HG02885 (cell line): ENCODE measurements at regions not wholly inside any gene's neighbourhood (a gene's known extent, or its start where the extent isn't known, plus 50 kb on each side); places are given as distances from the start of the nearest gene placed in this dataset.

Experiments
- ATAC-seq: cut with Tn5 transposase; IDR thresholded peaks from one replicate; pipeline ENCODE4 v1.9.1; 2021; ENCODE audit warnings: mild to moderate bottlenecking; ENCODE audit not compliant: unreplicated experiment, poor library complexity

- no peak for ATAC-seq
Observed at GRCh38 chr1:55716610-55717009, 501.4 kb upstream of the USP24 start.

GRCh38 chr1:55716151-55716550 lies 501.0 kb upstream of the USP24 start:
- no peak for ATAC-seq

- no peak for ATAC-seq
Observed at GRCh38 chr1:55714230-55714629, 499.1 kb upstream of the USP24 start.

DNA sequence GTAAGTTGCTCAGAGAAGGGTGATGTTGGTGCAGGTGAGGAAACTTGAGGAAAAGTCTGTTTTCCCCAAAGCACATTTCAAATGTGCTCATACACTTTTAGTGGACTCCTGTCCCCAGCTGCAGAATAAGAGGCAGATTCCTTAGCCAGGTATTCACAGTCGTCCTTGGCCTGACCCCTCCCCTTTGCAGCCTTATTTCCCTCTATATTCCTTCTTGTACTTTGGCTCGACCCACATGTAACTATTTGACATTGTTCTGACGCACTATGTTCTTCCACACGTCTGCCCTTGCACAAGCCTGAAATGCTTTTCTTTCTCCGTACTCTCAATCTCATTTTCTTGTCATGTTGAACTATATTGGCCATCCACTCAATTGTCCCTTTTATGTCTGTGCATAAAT lies 498.4 kb upstream of the USP24 start:
- no peak for ATAC-seq

- no peak for ATAC-seq
Observed at GRCh38 chr1:55712148-55712547, 497.0 kb upstream of the USP24 start.

DNA sequence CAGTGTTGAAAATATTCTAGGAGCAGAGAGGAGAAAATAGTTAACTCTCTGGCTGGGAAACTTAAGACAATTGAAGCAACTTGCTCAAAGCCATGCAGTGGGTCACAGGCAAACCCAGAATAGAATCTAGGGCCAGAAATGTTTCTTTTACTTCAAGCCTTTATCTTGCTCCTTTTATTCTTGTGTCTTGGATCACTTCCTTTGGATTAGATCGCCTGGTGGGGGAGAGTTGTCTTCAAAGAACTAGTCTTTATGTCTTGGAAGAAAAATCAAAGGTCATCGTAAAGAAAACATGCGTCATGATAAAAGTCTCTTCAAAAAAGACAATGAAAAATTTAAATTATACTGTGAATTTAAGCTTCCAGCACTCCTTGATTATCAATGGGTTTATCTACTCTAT lies 493.6 kb upstream of the USP24 start:
- no peak for ATAC-seq

- ATAC-seq, result no peak
Observed at GRCh38 chr1:55707846-55708245, 492.7 kb upstream of the USP24 start.

DNA sequence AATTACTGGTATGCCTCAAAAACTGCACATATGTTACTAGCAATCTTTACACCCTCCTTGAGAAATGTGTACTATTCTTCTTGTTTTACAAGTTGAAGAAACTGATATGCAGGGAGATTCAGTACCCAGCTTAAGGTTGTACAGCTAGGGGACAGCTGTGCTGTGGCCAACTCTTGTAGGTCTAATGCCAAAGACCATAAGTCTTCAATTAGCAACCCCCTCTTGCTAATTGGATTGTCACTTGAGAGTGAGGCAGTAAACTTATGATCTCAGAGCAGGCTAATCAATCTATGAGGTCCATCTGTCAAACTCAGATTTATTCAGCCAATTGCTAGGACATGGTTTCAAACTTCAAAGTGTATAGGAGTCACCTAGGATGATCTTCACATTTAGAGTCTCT lies 492.0 kb upstream of the USP24 start:
- no peak for ATAC-seq

- no peak for ATAC-seq
Observed at GRCh38 chr1:55706397-55706796, 491.2 kb upstream of the USP24 start.

GRCh38 chr1:55703726-55704363 lies 488.7 kb upstream of the USP24 start:
- ATAC-seq, result no peak

GRCh38 chr1:55702064-55702463 lies 486.9 kb upstream of the USP24 start:
- peak; percentile 90 for ATAC-seq

DNA sequence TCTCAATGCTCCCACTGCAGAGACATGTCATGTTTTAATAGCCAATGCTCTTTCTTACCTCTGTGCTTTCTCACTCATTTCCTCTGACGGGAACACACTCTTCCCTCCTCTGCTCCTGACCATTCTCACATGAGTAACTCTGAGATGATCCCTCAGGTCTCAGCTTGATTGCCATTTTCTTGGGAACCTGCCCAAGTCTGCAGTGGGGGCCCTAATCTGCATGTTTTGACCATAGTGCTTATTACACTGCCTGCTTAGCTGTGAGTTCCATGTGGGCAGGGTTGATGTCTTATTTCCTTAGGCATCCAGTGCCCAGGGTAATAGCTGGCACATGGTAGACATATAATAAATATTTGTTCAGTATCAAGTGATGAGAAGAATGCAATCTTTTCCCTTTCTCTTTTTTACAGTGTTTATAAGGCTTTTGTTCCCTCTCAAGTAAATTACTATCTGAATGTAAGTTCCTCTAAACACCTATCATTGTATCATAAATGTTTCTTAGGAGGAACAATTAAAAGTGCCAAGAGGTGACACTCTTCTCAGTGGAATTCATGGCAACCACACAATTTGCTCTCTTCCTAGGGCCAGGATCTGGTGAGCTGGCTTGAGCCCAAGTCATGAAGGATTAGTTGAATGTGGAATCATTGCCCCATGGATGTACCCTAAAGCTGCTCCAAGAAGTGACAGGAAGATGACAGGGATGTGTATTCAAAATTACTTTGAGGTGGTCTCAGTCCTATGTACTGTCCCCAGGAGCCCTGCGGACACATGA lies 485.4 kb upstream of the USP24 start:
- no peak for ATAC-seq

DNA sequence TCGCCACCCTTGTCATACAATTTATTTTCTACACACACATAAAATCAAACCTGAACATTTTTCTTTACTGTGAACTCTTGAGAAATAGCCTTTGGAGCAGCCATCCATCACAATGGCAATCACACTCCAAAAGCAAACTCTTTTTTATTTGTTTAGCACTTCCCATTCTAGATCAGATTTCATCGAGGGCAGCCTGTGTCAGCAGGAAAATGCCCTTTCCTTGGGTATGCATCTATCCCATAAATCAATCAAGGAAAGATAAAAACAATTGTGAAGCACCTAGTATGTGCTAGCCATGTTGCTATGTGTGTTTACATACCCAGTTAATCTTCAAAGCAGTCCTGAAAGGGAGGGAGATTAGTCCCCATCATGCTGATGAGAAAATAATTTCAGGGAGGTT lies 484.1 kb upstream of the USP24 start:
- ATAC-seq, result no peak

DNA sequence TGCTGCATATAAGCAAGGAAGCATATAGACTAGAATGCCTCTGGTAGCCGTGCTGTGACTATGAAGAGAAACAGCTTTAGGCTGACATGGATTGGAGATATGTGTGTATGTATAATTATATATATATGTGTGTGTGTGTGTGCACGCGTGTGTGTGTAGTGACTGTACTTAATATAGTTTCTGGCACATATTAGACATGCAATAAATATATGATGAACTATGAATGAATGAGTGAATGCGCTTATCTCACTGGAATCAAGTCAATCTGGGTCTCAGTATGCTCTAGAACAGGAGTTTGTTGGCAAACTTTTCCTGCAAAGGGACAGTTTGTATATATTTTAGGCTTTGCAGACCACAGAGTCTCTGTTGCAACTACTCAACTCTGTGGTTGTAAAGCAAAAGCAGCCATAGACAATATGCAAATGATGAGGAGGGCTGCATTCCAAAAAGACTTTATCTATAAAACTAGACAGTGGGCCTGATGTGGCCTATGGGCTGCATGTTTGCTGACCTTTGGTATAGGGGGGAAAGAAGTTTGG lies 482.9 kb upstream of the USP24 start:
- ATAC-seq, result no peak

GRCh38 chr1:55696891-55697290 lies 481.7 kb upstream of the USP24 start:
- no peak for ATAC-seq

GRCh38 chr1:55696181-55696754 lies 481.1 kb upstream of the USP24 start:
- ATAC-seq, result no peak

DNA sequence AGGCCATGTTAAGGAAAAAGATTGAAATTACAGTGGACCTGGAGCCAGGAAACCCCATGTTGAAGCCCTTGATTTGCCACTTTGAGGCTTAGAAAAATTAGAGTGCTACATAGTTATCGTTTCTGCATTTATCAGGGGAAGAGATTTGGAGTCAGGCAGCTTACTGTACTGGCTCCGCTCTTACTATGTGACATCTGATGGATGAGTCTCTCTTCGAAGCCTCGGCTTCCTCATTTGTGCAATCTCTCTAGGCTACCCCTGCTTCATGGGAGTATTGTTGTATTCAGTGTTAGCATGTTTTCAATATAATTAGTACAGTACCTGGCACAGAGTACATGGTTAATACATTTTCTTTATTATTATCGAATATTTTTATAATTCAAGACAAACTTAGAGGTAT lies 480.4 kb upstream of the USP24 start:
- ATAC-seq, result no peak

DNA sequence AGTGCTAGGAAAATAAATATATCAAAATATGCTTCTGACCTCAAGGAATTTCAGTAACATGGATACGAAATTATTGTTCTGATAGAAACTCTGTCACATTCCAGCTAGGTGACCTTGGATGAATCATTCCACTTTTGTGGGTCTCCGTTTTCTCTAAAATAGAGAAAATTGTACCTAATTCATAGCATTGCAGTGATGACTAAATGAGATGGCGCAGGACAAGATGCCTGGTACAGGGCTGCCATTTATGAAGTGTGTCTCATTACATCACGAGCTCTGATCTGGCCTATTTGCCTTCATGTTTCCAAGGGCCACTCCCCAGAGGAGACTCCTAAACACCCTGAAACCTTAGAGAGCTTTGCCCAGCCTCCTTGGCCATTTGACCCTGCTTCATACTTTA lies 480.0 kb upstream of the USP24 start:
- no peak for ATAC-seq

DNA sequence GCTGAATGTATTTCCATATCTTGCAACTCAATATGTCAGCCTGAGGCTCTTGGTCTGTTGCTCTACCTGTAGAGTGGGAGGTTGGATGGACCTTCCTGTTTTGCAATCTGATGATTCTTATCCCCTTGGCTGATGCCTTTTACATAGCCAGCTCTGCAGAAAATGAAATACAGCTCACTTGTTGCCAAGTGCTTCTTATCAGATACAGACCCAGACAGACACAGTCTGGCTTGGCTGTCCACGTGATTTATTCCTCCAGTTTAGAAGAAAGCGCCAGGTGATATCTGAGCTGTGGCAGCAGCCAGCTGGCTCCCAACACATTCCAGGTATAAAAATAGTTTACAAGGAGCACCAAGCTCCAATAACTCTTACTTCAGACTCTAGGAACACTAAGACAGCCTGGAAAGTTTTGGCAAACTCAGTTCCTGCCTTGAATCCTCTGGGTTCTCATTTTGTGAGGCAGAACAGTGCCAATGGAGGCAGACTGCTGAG lies 479.2 kb upstream of the USP24 start:
- ATAC-seq, result no peak

DNA sequence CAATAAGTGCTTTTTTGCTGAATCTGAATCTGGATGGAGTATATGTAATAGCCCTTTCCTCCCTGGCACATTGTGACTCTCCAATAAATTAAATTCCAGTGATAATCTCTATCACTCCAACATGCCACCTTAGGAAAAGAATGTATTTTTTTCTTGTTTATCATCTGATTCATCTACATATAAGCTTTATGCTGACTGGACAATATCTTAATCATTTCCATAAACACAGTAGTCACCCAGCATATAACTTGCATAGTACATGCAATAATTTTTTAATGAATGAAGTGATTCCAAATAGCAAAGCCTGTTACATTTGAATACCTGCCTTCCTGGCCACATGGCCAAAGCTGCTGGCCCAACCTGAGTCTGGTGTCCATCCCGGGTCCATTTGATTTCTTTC lies 477.6 kb upstream of the USP24 start:
- no peak for ATAC-seq

GRCh38 chr1:55690366-55690765 lies 475.2 kb upstream of the USP24 start:
- ATAC-seq, result no peak
